ENCODE measurements at regions not wholly inside any gene's neighbourhood (a gene's known extent, or its start where the extent isn't known, plus 50 kb on each side); places are given as distances from the start of the nearest gene placed in this dataset.

- TF ChIP-seq CTCF (conservative IDR thresholded peaks at IDR 0.05 in 1 of 2, IDR thresholded peaks at IDR 0.05 in 1 of 2; ENCODE audit: extremely low read depth in 1 of 2, insufficient read depth in 1 of 2, low read depth in 1 of 2, low read length in 2 of 2) (no peak), EZH2 (IDR thresholded peaks at IDR 0.05; ENCODE audit: borderline replicate concordance, low read length) (no peak)
These were observed 254.1 kb upstream of the SATB1 start for GRCh38 chr3:18679238-18679637.
